Activated naive CD4-positive, alpha-beta T cell treated with anti-CD3 and anti-CD28 coated beads for 36 hours (primary cell): ENCODE measurements at regions not wholly inside any gene's neighbourhood (a gene's known extent, or its start where the extent isn't known, plus 50 kb on each side); places are given as distances from the start of the nearest gene placed in this dataset.

ENCODE experiments used
- CTCF ChIA-PET: fragments of 350-600 bp; sonication (Branson Sonifier 250); formaldehyde crosslinking; loops from one replicate; lab custom pipeline; 2021; ENCODE audit warnings: antibody characterized with exemption; lab: Charles Lee
- DNase-seq: peaks from one replicate; pipeline ENCODE4 v3.0.0-alpha.2; 2020
- H3K27ac Mint-ChIP-seq: one replicate; pipeline ENCODE4 v1.8.0; 2021; ENCODE audit warnings: mild to moderate bottlenecking, mixed read lengths
- H3K27me3 Mint-ChIP-seq: one replicate; pipeline ENCODE4 v1.8.0; 2021; ENCODE audit warnings: low read depth, mixed read lengths
- H3K36me3 Mint-ChIP-seq: one replicate; pipeline ENCODE4 v1.8.0; 2021; ENCODE audit warnings: low read depth, mixed read lengths
- H3K4me1 Mint-ChIP-seq: one replicate; pipeline ENCODE4 v1.8.0; 2021; ENCODE audit warnings: low read depth, mixed read lengths
- H3K4me3 Mint-ChIP-seq: one replicate; pipeline ENCODE4 v1.8.0; 2021; ENCODE audit warnings: mild to moderate bottlenecking, moderate library complexity, mixed read lengths
- H3K9me3 Mint-ChIP-seq: one replicate; pipeline ENCODE4 v1.8.0; 2021; ENCODE audit warnings: mixed read lengths
- intact Hi-C: fragments of 100-400 bp; cut with micrococcal nuclease; formaldehyde crosslinking; loops from one replicate; pipeline ENCODE4 v1.15.1; 2023

- no peak for DNase-seq
- peaks cover 4% of the 10 kb centered on the region for H3K9me3 Mint-ChIP-seq
- H3K36me3 Mint-ChIP-seq, result no peaks in the 10 kb centered on the region
- H3K27me3 Mint-ChIP-seq, result peaks cover 2% of the 10 kb centered on the region
- CTCF ChIA-PET, result interaction anchor here (1.2 kb wide), 1 partner anchor 228 kb away, joined by 3 read pairs; no protein-coding TSS in a partner anchor
- intact Hi-C loops, result no loop called here
- H3K4me1 Mint-ChIP-seq, result no peaks in the 10 kb centered on the region
- no peak overlapping the region for H3K27ac Mint-ChIP-seq
- no peak overlapping the region for H3K4me3 Mint-ChIP-seq
Observed at GRCh38 chr4:26157541-26157940, 163.3 kb upstream of the RBPJ start.

GRCh38 chr4:26160591-26160990 lies 160.2 kb upstream of the RBPJ start:
- Mint-ChIP-seq H3K4me3 (no peak overlapping the region), H3K4me1 (no peaks in the 10 kb centered on the region), H3K27me3 (no peaks in the 10 kb centered on the region), H3K36me3 (no peaks in the 10 kb centered on the region), H3K9me3 (peaks cover 4% of the 10 kb centered on the region), H3K27ac (no peak overlapping the region)
- intact Hi-C loops, result no loop called here
- DNase-seq, result no peak
- CTCF ChIA-PET, result interaction anchor here (0.7 to 1.8 kb wide), 3 partner anchors 114 to 256 kb away, joined by 3 to 4 read pairs (median 3); no protein-coding TSS in a partner anchor

- Mint-ChIP-seq H3K4me3 (no peak overlapping the region), H3K27ac (no peak overlapping the region), H3K4me1 (no peaks in the 10 kb centered on the region), H3K9me3 (peaks cover 4% of the 10 kb centered on the region), H3K27me3 (no peaks in the 10 kb centered on the region), H3K36me3 (no peaks in the 10 kb centered on the region)
- intact Hi-C loops, result no loop called here
- CTCF ChIA-PET, result interaction anchor here (0.6 to 1.8 kb wide), 5 partner anchors 14 to 255 kb away, joined by 3 to 4 read pairs (median 3); no protein-coding TSS in a partner anchor
- no peak for DNase-seq
Observed at GRCh38 chr4:26161030-26161824, 159.6 kb upstream of the RBPJ start.

- Mint-ChIP-seq H3K27me3 (no peaks in the 10 kb centered on the region), H3K27ac (no peak overlapping the region), H3K36me3 (no peaks in the 10 kb centered on the region), H3K9me3 (peaks cover 4% of the 10 kb centered on the region), H3K4me1 (no peaks in the 10 kb centered on the region), H3K4me3 (no peak overlapping the region)
- no peak for DNase-seq
- CTCF ChIA-PET, result interaction anchor here (0.6 to 1.2 kb wide), 2 partner anchors 15 to 29 kb away, joined by 3 read pairs; no protein-coding TSS in a partner anchor
- intact Hi-C loops, result no loop called here
Observed at GRCh38 chr4:26162101-26162500, 158.7 kb upstream of the RBPJ start.

- no peaks in the 10 kb centered on the region for H3K27me3 Mint-ChIP-seq
- no peak overlapping the region for H3K27ac Mint-ChIP-seq
- no peaks in the 10 kb centered on the region for H3K9me3 Mint-ChIP-seq
- DNase-seq, result no peak
- intact Hi-C loops, result no loop called here
- no peak overlapping the region for H3K4me3 Mint-ChIP-seq
- CTCF ChIA-PET, result interaction anchor here (0.6 to 0.7 kb wide), 2 partner anchors 103 to 248 kb away, joined by 3 read pairs; no protein-coding TSS in a partner anchor
- no peaks in the 10 kb centered on the region for H3K4me1 Mint-ChIP-seq
- no peaks in the 10 kb centered on the region for H3K36me3 Mint-ChIP-seq
Observed at GRCh38 chr4:26163425-26164362, 157.1 kb upstream of the RBPJ start.

DNA sequence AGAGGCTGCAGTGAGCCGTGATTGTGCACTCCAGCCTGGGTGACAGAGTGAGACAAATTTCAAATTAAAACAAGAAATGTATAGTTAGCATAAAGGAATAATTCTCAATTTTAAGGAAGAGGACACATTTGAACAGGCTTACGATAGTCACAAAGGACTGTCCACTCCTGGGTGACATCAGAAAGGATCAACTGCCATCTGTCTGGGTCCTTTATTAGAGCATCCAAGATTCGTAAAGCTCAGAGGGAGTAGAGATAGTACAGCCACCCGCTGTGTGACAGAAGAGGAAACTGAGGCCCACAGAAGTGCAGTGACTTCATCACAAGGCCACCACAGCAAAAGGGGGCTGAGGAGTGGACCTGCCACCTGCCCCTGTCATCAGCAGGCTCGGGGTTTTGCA lies 149.3 kb upstream of the RBPJ start:
- CTCF ChIA-PET, result interaction anchor here (0.6 to 1.2 kb wide), 2 partner anchors 21 to 159 kb away, joined by 3 to 4 read pairs; no protein-coding TSS in a partner anchor
- Mint-ChIP-seq H3K27me3 (peaks cover 9% of the 10 kb centered on the region), H3K27ac (no peak overlapping the region), H3K9me3 (no peaks in the 10 kb centered on the region), H3K4me3 (no peak overlapping the region), H3K36me3 (no peaks in the 10 kb centered on the region), H3K4me1 (peaks cover 10% of the 10 kb centered on the region)
- no peak for DNase-seq
- intact Hi-C loops, result no loop called here

DNA sequence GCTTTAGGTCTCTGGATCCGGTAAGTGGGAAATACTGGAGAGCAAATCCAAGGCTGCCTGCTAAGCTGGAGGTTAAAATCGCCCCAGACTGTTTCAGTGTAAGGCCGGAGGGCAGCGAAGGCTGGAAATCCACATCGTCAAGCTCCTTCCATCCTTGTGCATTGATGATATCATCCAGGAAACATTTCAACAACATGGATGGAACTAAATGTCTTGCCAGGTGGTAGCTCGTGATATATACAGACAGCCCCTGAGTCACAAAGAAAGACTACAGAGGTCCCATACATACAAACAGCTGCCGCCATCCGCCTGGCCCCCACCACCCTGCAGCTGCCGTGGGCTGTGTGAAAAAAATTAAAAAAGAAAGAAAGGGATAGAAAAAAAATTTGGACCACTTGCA lies 148.9 kb upstream of the RBPJ start:
- intact Hi-C loops, result no loop called here
- H3K36me3 Mint-ChIP-seq, result no peaks in the 10 kb centered on the region
- DNase-seq, result no peak
- H3K27me3 Mint-ChIP-seq, result peaks cover 9% of the 10 kb centered on the region
- H3K27ac Mint-ChIP-seq, result no peak overlapping the region
- H3K4me3 Mint-ChIP-seq, result no peak overlapping the region
- CTCF ChIA-PET, result interaction anchor here (0.6 kb wide), 1 partner anchor 21 kb away, joined by 3 read pairs; no protein-coding TSS in a partner anchor
- H3K9me3 Mint-ChIP-seq, result no peaks in the 10 kb centered on the region
- peaks cover 10% of the 10 kb centered on the region for H3K4me1 Mint-ChIP-seq

GRCh38 chr4:26173619-26174018 lies 147.2 kb upstream of the RBPJ start:
- Mint-ChIP-seq H3K27me3 (peaks cover 9% of the 10 kb centered on the region), H3K9me3 (no peaks in the 10 kb centered on the region), H3K36me3 (no peaks in the 10 kb centered on the region), H3K27ac (no peak overlapping the region), H3K4me1 (peaks cover 10% of the 10 kb centered on the region), H3K4me3 (no peak overlapping the region)
- CTCF ChIA-PET, result no interaction called here
- DNase-seq, result no peak
- intact Hi-C loops, result no loop called here

GRCh38 chr4:26174027-26174426 lies 146.8 kb upstream of the RBPJ start:
- H3K4me3 Mint-ChIP-seq, result no peak overlapping the region
- H3K4me1 Mint-ChIP-seq, result peaks cover 12% of the 10 kb centered on the region
- CTCF ChIA-PET, result no interaction called here
- DNase-seq, result no peak
- intact Hi-C loops, result no loop called here
- H3K9me3 Mint-ChIP-seq, result no peaks in the 10 kb centered on the region
- no peaks in the 10 kb centered on the region for H3K36me3 Mint-ChIP-seq
- H3K27me3 Mint-ChIP-seq, result peaks cover 9% of the 10 kb centered on the region
- no peak overlapping the region for H3K27ac Mint-ChIP-seq

- no peaks in the 10 kb centered on the region for H3K36me3 Mint-ChIP-seq
- no peaks in the 10 kb centered on the region for H3K9me3 Mint-ChIP-seq
- peaks cover 9% of the 10 kb centered on the region for H3K27me3 Mint-ChIP-seq
- CTCF ChIA-PET, result no interaction called here
- H3K4me3 Mint-ChIP-seq, result no peak overlapping the region
- H3K4me1 Mint-ChIP-seq, result peaks cover 16% of the 10 kb centered on the region
- DNase-seq, result peak; percentile 60
- no peak overlapping the region for H3K27ac Mint-ChIP-seq
- intact Hi-C loops, result loop anchor here (1.0 kb wide), 1 partner anchor 22 kb away; no protein-coding TSS in a partner anchor
Observed at GRCh38 chr4:26175006-26175786, 145.6 kb upstream of the RBPJ start.

GRCh38 chr4:26175905-26176470 lies 144.8 kb upstream of the RBPJ start:
- CTCF ChIA-PET, result no interaction called here
- intact Hi-C loops, result loop anchor here (1.0 kb wide), 1 partner anchor 21 kb away; no protein-coding TSS in a partner anchor
- DNase-seq, result no peak

More at GRCh38 chr4:26175905-26176470, 144.8 kb upstream of the RBPJ start:
- Mint-ChIP-seq H3K9me3 (no peaks in the 10 kb centered on the region), H3K36me3 (no peaks in the 10 kb centered on the region), H3K4me3 (no peak overlapping the region), H3K27ac (no peak overlapping the region), H3K27me3 (peaks cover 9% of the 10 kb centered on the region), H3K4me1 (peaks cover 16% of the 10 kb centered on the region)
